HG03432 (cell line): ENCODE measurements at regions not wholly inside any gene's neighbourhood (a gene's known extent, or its start where the extent isn't known, plus 50 kb on each side); places are given as distances from the start of the nearest gene placed in this dataset.

ENCODE experiments used
- ATAC-seq: cut with Tn5 transposase; IDR thresholded peaks from one replicate; pipeline ENCODE4 v1.9.1; 2021; ENCODE audit warnings: mild to moderate bottlenecking, moderate library complexity; ENCODE audit not compliant: unreplicated experiment

DNA sequence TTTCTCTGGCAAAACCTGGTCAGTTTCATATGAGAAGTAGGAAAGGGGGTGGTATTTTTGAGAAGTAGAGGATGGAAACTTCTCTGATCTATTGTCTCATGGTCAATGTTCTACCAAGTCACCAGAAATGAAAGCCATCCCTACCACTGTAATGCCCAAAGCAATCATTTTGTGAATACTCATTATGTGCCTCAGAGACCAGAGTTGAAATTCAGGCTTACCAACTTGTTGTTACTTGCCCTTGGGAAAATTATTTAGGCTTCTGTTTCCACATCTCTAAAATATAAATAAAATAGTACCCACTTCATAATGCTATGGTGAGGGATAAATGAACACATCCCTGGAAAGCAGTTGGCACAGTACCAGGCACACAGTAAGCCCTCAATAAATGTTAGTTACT, 723.7 kb upstream of the TBX3 start:
- ATAC-seq = no peak

DNA sequence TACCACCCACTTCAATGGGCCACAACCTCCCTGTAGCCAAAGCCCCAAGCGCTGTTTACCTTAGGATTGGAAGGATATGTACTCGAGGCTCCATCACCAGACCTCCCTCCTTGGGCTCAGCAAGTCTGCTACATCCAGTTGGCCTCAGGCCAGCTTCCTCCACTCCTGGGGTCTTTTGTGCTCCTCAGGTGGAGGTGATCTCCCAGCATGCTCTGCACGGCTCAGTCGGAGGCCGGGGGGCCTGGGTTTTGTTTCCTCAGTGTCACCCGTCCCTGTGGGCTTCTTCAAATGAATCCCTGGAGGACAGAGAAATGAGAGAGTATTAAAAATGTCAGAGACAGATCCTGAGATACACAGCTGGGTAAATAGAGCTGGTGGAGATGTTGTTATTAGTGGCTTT, 723.1 kb upstream of the TBX3 start:
- no peak for ATAC-seq

DNA sequence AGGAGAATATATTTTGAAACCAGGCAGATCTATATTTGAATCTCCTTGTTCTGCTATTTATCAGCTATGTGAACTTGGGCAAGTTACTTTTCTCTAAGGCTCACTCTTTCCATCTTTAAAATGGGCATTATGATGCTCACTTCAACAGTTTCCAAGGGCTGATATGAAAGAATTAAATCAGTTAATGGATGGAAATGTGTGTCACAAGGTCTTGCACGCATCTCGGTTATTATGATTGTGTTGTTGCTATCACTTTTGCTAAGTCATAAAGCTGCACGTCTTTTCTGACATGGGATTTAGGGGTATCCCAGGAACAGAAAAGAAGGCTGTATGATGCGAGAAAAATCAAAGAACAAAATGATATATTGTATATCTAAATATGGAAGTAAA, 721.5 kb upstream of the TBX3 start:
- no peak for ATAC-seq

DNA sequence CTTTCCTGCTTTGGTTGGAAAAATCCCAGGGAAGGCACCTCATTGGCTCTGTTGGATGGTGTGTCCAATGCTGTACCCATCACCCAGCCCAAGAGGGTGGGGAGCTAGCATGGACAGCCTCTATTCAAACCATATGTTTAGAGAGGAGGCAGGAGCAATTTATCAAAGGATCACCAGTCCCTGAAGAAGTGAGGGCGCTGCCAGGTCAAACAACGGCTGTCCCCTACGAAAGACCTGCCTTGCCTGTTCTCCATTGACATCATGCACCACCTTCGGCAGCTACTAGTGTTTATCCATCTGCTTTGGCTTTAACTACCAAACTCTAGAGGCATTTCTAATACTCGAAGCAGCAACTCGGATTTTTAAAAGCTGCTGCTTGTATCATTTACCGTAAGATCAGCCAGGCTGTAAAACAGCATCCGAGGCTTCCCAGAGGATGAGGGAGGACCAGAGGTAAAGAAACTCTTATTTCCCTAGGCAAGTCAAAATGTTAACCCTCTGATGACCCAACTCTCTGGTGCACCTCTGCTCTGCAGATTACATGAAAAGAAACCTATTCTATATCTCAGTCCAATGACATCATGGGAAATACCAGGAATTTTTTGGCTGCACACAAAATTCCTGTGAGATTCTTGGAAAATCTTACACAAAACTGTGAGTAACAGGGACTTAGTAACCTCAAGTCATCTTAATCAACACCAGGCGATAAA, 720.9 kb upstream of the TBX3 start:
- ATAC-seq = no peak

DNA sequence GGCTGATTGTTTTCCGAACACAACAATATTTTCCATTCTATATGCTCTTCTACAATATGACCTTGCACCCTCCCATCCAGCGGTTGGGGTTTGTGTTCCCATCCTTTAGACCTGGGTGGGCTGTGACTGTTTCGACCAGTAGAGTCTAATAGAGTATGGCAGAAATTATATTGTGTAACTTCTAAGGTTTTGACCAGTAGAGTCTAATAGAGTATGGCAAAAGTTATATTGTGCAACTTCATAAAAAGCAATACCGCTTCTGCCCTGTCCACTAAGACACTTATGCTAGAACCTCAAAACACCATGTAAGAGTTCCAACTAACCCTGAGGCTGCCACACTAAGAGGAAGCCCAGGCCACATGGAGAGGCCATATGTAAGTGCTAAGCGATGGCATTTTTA, 719.7 kb upstream of the TBX3 start:
- ATAC-seq = no peak

DNA sequence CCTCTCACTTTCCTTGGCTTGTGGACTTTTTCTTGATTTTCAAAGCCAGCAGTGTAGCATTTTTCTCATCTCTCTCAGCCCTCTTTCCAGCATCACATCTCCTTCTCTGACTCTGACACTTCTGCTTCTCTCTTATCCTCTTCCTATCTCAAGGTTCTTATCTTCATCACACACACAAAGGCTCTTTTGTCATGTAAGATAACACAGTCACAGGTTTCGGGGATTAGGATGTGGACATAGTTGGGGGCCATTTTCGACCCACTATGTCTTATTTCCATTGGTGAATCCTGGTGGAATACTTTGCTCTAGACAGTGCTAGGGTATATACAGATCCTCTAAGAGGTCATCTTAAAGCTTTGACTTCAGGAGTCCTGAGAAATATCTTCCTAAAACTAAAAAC, 719.3 kb upstream of the TBX3 start:
- ATAC-seq = no peak

DNA sequence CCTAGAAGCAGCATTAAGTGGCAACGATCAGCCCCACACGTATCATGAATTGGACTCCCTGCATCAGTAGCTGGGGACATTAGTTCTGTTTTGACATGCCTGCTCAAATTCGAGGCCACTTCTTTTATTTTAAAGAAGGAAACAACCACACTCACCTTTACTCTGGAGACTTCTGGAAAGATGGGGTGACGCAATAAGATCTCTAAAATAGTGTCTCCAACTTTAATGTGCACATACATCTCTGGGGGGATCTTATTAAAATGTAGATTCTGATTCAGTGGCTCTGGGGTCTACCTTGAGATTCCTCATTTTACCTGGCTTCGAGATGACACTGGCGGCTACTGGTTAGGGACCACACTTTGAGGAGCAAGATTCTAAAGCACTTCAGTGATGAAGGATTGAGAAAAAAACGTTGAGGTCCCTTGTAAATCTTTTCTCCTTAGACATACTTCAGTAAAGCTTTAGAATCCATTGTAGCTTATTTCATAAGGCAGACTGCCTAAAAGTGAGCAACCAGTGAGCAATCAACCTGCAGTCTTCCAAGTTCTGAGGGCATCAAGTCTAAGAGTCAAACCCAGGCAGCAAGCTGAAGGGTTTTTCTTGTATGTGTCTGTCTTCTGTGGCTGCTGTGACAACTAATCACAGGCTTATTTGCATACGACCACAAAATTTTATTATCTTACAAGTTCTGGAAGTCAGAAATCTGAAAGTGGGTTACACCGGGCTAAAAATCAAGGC, 718.6 kb upstream of the TBX3 start:
- ATAC-seq = no peak

DNA sequence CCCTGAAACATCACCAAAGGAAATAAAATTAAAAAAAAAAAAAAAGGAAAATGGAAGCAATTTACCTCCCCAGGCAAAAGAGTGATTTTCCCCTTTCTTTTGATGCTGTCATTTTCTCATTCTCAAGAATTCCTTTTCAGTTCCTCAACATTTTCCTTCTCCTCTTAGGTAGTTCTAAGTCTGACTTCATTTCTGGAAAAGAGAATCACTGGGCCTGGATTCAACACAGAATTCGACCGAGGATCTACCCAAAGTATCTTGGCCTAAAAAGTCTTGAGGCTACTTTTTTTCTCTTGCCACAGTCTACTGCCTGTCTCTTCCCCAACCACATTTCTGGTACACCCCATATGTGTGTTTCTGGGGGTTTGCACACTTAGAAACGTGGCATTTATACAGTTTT, 717.8 kb upstream of the TBX3 start:
- no peak for ATAC-seq

DNA sequence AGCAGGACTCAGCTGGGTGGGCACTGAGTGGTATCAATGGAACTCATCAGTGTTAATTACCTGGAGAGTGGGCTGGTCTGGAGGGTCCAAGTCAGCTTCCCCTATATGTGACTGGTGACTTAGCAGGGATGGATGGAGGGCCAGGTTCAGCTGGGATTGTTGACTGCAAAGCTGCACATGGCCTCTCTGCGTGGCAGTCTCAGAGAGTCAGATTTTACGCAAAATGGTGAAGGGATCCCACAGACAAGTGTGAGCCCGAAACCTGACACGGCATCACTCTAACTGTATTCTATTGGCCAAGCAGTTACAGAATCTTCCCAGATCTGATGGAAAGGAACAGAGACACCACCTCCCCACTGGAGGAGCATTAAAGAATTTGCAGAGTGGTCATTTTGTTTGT, 716.0 kb upstream of the TBX3 start:
- no peak for ATAC-seq

DNA sequence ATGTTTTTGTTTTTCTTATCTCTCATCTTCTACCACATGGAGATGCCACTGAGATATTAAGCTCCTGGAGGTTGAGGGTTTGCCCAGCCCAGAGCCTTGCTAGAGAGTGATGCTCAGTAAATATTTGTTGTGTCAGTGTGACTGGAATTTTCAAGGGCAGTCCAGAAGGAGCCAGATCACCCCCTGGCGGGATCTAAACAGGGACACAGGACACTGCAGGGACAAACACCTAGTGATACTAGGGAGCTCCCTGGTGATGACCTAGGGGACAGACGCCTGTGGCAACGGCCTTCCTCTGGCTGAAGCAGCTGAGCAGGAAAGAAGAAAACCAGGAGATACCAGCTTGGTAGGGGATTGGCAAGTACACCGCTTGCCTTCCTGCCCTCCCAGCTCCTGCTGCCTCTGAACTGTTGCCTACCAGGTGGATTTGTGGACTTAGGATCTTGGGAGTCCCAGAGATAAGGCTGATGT, 714.4 kb upstream of the TBX3 start:
- no peak for ATAC-seq

DNA sequence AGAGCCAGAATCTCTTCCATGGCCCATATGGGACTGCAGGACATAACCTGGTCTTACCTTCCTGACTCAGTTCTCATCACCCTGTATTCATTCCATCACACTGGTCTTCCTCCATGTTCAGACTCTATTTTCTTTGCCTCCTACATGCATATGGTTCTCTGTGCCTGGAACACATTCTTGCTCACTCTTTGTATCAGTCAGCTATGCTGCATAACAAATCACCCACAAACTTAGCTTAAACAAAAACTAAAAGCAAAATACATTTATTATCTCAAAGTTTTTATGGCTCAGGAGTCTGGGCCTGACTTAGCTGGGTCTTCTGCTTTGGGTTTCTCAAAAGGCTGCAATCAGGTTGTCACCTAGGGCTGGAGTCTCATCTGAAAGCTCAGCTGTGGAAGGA, 712.6 kb upstream of the TBX3 start:
- no peak for ATAC-seq

DNA sequence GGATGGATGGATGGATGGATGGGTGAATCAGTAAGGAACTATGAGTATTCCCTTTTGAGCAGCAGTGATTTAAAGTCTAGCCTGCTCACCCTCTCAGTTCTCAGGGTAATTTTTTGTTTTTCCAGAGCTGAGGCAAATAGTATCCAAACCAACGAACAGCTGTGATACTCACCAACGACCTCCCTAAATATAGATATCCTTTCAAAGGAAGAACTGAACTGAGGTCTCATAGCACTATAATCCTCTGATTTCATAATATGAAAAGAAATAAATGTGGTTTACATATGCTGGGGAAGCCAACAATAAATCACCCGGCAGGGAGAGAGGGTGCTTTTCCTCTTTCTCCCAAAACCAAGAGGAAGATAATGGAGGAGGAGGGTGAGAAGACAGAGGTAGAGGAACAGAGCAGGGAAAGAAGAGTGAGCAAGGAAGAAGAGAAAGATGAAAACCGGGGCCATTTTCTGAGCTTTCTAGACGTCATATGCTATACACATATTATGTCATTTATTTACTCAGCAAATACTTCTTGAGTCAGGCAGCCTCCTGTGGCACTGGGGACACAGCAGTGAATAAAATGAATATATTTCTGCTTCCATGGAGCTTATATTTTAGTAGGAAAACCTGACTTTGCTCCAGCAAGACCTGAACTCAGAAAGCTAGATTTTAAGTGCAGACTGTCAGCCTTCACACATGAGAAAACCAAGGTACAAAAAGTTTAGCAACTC, 710.7 kb upstream of the TBX3 start:
- no peak for ATAC-seq

DNA sequence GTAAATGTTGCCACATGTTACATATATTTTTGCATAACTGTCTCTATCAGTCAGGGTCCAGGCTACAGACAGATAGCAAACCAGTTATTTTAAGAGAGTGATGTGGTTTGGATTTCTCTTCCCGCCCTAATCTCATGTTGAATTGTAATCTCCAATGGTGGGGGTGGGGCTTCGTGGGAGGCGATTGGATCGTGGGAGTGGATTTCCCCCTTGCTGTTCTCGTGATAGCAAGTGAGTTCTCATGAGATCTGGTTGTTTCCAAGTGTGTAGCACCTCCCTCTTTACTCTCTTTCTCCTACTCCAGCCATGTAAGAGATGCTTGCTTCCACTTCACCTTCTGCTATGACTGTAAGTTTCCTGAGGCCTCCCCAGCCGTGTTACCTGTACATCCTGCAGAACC, 704.2 kb upstream of the TBX3 start:
- ATAC-seq = no peak

DNA sequence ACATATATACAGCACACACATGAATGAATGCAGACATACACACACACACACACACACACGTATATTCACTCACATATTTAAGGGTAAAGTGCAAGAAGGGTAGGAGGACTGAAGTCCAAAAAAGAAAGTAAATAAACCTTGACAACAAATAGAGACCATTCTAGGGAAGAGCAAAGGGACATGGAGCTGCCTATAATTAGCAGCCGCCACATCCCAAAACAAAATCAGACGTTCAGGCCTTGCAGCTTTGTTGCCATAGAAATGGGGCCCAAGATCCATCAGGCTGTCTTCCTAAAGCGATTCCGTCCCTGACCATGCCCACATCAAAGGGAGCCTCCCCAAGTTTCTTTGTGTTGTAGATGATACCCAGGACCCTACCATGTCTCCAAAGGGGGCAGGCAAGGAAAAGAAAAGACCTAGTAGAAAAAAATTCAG, 703.5 kb upstream of the TBX3 start:
- no peak for ATAC-seq

DNA sequence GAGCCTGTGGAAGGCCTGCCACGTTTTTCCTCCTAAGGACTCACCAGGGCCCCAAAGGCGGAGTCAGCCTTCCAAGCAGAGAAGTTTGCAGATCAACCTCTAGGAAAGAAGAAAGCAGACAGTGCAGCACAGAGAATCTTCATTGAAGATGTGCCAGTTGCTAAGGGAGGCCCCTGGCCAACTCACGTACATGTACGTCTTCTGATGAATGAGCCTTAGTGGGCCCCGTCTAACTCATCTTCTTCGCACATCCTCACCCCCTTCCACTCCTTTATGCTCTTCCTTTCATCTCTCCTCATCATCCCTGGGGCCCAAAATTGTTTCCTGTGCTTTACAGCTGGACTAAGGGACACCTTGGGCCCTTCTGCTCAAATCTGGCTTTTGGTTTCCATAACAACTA, 703.0 kb upstream of the TBX3 start:
- no peak for ATAC-seq

DNA sequence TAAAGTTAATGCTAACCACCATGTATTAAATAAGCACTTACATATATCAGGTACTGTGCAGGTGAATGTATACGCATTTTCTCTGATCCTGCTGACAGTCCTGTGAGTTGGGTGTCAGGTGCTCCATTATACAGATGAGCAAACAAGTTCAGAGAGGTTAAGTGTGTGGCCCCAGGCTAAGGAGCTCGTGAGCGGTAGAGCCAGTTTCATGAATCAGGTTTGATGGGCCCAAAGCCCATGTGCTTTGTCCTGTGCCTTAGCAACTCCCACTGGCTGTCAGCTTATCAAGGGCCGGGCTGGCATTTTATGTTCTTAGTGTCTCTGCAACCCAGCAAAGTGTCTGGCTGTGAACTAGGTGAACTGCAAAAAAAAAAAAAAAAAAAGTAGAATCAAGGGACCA, 701.2 kb upstream of the TBX3 start:
- no peak for ATAC-seq

DNA sequence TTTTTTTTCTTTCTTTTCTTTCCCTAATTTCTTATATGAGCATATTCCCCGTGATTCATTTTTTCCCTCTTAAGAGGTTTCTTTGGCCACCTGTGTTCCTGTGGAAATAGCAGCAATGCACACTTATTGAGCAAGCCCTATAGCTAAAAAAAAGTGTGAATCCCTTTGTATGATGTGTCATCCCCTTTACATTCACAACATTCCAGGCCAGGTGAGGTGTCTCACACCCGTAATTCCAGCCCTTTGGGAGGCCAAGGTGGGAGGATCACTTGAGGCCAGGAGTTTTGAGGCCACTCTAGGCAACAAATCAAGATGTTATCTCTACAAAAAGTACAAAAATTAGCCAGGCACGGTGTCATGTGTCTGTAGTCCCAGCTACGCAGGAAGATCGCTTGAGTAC, 700.4 kb upstream of the TBX3 start:
- no peak for ATAC-seq

DNA sequence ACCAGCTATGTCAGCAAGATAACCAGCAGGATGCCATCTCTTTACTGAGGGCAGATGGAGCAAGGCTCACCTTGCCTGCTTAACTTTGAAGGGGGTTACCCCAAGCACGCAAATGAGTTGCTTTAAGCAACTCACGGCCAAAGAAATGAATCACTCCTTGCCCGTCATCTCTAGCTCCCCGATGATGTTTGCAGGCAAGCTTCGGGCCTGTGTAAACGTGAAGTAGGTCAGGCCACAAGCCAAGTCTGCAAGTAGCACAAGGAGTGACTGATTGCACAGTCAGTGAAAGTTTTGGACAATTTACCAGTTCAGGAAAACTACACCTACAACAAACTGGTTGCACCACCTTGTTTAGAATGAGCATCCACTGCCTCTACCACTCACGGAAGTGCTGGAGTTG, 699.7 kb upstream of the TBX3 start:
- no peak for ATAC-seq

DNA sequence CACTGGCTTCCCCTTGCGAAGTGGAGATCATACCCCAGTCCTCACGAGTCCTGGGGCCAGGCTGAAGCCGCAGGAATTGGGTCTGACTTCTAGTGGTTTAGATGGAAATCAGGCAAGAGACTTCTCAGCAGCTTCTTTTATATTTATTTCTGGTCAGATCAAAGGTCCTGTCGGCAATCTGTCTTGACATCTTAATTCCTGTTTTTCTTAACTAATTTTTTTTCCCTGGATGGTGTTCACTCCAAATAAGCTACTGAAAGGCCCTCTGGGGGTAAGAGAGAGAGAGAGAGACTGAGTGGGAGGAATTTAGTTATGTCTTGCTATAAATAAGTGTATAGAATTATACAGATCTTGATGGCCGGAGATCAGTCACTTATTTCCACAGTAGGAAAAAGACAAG, 698.7 kb upstream of the TBX3 start:
- ATAC-seq = no peak

DNA sequence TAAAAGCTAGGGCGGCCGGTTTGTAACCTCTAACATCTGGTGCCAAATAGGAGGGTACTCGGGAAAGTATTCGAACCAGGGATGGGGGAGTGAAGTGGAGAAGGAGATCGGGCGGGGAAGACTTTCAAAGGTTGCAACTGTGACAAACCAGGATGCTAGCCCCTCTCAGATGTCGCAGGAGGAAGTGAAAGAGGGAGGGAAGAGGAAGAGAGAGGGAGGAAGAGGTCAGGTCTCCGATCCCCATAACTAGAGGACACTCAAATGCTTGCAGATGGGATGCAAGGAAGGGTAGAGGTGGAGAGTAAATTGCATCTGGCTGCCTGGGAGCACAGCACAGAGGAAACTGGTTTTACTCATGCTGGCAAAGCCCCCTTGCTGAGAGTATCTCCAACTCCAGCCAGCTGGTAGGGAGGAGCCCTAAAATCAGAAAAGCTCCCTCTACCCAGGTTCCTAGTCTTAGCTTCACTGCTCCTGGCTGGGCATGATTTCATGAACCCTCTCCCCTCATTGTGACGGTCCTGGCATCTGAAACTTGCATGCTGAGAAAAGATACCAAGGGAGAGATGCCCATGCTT, 696.7 kb upstream of the TBX3 start:
- no peak for ATAC-seq

DNA sequence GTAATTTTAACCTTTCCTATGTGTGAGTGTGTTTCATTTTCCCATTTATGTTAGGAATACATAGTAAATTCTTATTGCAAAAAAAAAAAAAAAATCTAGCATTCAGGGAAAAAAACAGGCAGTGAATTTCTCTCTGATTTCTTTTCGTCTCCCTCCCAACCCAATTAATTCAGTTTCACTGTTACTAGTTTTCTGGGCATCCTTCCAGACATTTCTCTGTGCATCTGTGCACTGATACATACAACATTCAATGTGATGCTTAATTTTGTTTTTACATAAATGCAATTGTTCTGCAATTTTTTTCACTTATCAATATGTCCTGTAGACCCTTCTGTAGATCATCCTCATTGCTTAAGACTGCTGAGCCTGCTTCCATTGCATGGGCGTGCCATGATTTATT, 694.3 kb upstream of the TBX3 start:
- ATAC-seq = no peak

DNA sequence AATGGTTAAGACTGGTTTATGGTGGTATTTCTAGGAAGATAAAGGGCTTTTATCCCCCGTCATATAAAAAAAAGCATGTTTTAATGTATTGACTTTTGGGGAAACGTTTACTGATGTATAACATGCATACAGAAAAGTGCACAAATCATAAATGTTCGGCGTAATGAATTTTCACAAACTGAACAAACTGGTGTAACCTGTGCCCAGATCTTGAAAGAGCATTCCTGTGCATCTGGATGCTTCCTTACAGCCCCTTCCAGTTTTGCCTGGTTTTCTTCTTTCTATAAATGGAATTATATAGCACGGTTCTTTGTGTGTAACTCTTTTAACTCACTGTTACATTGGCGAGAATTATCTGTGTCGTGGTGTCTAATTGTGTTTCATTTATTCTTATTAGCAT, 693.8 kb upstream of the TBX3 start:
- ATAC-seq = no peak
